Parathyroid adenoma (tissue), 2 donors: ENCODE measurements at regions not wholly inside any gene's neighbourhood (a gene's known extent, or its start where the extent isn't known, plus 50 kb on each side); places are given as distances from the start of the nearest gene placed in this dataset.

Source experiments
- H2AFZ ChIP-seq: fragments of 300-600 bp; sonication (generic); one replicate; pipeline ENCODE4 v1.7.0; 2017; ENCODE audit warnings: antibody characterized with exemption, mild to moderate bottlenecking
- H3K27ac ChIP-seq: fragments of 300-600 bp; sonication (generic); one replicate; pipeline ENCODE4 v1.7.0; 2017
- H3K27me3 ChIP-seq: fragments of 300-600 bp; sonication (generic); one replicate; pipeline ENCODE4 v1.7.0; 2017; ENCODE audit warnings: low read length; ENCODE audit not compliant: control insufficient read depth, insufficient read depth
- H3K36me3 ChIP-seq: fragments of 300-600 bp; sonication (generic); one replicate; pipeline ENCODE4 v1.7.0; 2017; ENCODE audit warnings: low read length; ENCODE audit not compliant: control insufficient read depth, insufficient read depth
- H3K4me1 ChIP-seq: fragments of 300-600 bp; sonication (generic); one replicate; pipeline ENCODE4 v1.7.0; 2017; ENCODE audit warnings: control low read depth
- H3K4me2 ChIP-seq: fragments of 300-600 bp; sonication (generic); one replicate; pipeline ENCODE4 v1.7.0; 2017; ENCODE audit warnings: low read length
- H3K4me3 ChIP-seq: fragments of 300-600 bp; sonication (generic); one replicate; pipeline ENCODE4 v1.7.0; 2017; ENCODE audit warnings: low read depth, low read length
- H3K79me2 ChIP-seq: fragments of 300-600 bp; sonication (generic); one replicate; pipeline ENCODE4 v1.7.0; 2017; ENCODE audit warnings: control low read depth
- H3K9ac ChIP-seq: fragments of 300-600 bp; sonication (generic); one replicate; pipeline ENCODE4 v1.7.0; 2017; ENCODE audit warnings: mild to moderate bottlenecking
- H3K9me3 ChIP-seq: fragments of 300-600 bp; sonication (generic); one replicate; pipeline ENCODE4 v1.7.0; 2017; ENCODE audit warnings: low read length; ENCODE audit not compliant: control insufficient read depth
- TF ChIP-seq, protein P1 (sequence below): fragments of 300-600 bp; sonication (generic); IDR thresholded peaks from one replicate; pipeline ENCODE4 v1.7.0; 2017; ENCODE audit warnings: antibody characterized with exemption, mild to moderate bottlenecking
- donor health status: primary hyperparathyroidism.

DNA sequence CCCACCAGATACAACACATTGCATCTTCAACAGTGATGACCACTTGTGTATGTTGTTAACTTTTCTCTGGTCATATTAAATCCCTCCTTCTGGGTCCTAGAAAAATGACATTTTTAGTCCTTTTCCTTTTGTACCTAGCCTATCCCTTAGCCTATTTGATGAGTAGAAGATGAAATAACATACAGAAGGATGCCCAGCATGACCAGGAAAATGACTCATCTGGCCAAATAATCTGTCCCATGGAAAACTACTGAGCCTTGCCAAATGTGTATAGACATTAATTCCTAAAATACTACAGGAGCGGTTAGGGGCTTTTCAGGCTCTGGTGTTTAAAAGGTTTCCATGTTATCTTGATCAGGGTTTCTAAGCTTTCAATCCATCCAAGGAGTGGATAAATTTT is 129.0 kb upstream of the KCNIP4 start:
- no peaks in the 10 kb centered on the region for H3K79me2 ChIP-seq
- no peak overlapping the region for H2AFZ ChIP-seq
- H3K9ac ChIP-seq: no peak overlapping the region
- H3K36me3 ChIP-seq: no peaks in the 10 kb centered on the region
- H3K27me3 ChIP-seq: no peaks in the 10 kb centered on the region
- no peak overlapping the region for H3K4me3 ChIP-seq
- H3K9me3 ChIP-seq: no peaks in the 10 kb centered on the region
- H3K4me2 ChIP-seq: no peak overlapping the region
- TF ChIP-seq, protein P1, sequence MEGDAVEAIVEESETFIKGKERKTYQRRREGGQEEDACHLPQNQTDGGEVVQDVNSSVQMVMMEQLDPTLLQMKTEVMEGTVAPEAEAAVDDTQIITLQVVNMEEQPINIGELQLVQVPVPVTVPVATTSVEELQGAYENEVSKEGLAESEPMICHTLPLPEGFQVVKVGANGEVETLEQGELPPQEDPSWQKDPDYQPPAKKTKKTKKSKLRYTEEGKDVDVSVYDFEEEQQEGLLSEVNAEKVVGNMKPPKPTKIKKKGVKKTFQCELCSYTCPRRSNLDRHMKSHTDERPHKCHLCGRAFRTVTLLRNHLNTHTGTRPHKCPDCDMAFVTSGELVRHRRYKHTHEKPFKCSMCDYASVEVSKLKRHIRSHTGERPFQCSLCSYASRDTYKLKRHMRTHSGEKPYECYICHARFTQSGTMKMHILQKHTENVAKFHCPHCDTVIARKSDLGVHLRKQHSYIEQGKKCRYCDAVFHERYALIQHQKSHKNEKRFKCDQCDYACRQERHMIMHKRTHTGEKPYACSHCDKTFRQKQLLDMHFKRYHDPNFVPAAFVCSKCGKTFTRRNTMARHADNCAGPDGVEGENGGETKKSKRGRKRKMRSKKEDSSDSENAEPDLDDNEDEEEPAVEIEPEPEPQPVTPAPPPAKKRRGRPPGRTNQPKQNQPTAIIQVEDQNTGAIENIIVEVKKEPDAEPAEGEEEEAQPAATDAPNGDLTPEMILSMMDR: no peak
- H3K27ac ChIP-seq: no peak overlapping the region
- H3K4me1 ChIP-seq: no peaks in the 10 kb centered on the region

- Histone ChIP-seq H2AFZ (no peak overlapping the region), H3K36me3 (no peaks in the 10 kb centered on the region), H3K4me2 (no peak overlapping the region), H3K27me3 (no peaks in the 10 kb centered on the region), H3K4me1 (no peaks in the 10 kb centered on the region), H3K4me3 (no peak overlapping the region), H3K9me3 (no peaks in the 10 kb centered on the region), H3K9ac (no peak overlapping the region), H3K79me2 (no peaks in the 10 kb centered on the region), H3K27ac (no peak overlapping the region)
- TF ChIP-seq, protein P1: no peak
These were observed 124.2 kb upstream of the KCNIP4 start for GRCh38 chr4:22072726-22073125.

- Histone ChIP-seq H3K27ac (no peak overlapping the region), H3K9me3 (no peaks in the 10 kb centered on the region), H3K36me3 (no peaks in the 10 kb centered on the region), H3K4me2 (no peak overlapping the region), H3K27me3 (no peaks in the 10 kb centered on the region), H3K9ac (no peak overlapping the region), H3K79me2 (no peaks in the 10 kb centered on the region), H3K4me1 (no peaks in the 10 kb centered on the region), H3K4me3 (no peak overlapping the region), H2AFZ (no peak overlapping the region)
- TF ChIP-seq, protein P1: no peak
These were observed 123.7 kb upstream of the KCNIP4 start for GRCh38 chr4:22072240-22072639.

GRCh38 chr4:22071749-22072148 is 123.2 kb upstream of the KCNIP4 start:
- Histone ChIP-seq H3K9me3 (no peaks in the 10 kb centered on the region), H3K9ac (no peak overlapping the region), H3K4me2 (no peak overlapping the region), H3K27ac (no peak overlapping the region), H3K27me3 (no peaks in the 10 kb centered on the region), H3K36me3 (no peaks in the 10 kb centered on the region), H3K79me2 (no peaks in the 10 kb centered on the region), H3K4me3 (no peak overlapping the region), H2AFZ (no peak overlapping the region), H3K4me1 (no peaks in the 10 kb centered on the region)
- TF ChIP-seq, protein P1: no peak

DNA sequence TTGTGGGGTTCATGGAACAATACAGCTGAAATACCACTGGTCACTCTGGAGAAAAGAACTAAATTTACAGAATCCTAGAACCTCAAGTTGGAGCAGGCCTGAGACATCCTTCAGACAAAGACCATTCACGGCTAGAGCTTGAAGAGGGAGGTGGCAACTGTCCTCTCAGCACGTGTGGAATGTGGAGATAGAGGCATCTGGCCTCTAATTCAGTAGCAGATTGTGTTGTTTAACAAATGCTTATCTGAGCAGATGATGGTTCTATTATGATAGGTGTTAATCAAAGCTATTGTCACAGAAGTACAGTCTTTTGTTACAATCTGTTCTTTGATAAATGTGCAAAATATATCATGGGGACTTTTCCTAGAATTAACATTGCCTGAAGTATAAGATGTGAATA is 121.7 kb upstream of the KCNIP4 start:
- Histone ChIP-seq H3K4me1 (no peaks in the 10 kb centered on the region), H3K27ac (no peak overlapping the region), H3K9ac (no peak overlapping the region), H3K4me2 (no peak overlapping the region), H3K79me2 (no peaks in the 10 kb centered on the region), H3K4me3 (no peak overlapping the region), H3K9me3 (no peaks in the 10 kb centered on the region), H3K36me3 (no peaks in the 10 kb centered on the region), H3K27me3 (no peaks in the 10 kb centered on the region), H2AFZ (no peak overlapping the region)
- TF ChIP-seq, protein P1: no peak
